PFSK-1 (cell line): ENCODE measurements at regions not wholly inside any gene's neighbourhood (a gene's known extent, or its start where the extent isn't known, plus 50 kb on each side); places are given as distances from the start of the nearest gene placed in this dataset.

Experiments
- FOXP2 ChIP-seq: optimal IDR thresholded peaks from 2 replicates; pipeline ENCODE3; 2011; ENCODE audit warnings: borderline replicate concordance, control low read depth, inconsistent platforms; ENCODE audit not compliant: insufficient read depth; ENCODE audit errors: extremely low read length, extremely low read depth
- POLR2AphosphoS5 ChIP-seq: IDR thresholded peaks from 2 replicates; pipeline ENCODE4 v1.6.1; 2012; ENCODE audit warnings: low read depth, mild to moderate bottlenecking, control low read depth, low read length, moderate library complexity
- REST ChIP-seq, 2 experiments: IDR thresholded peaks; 2 replicates each; pipeline versions ENCODE4 v1.6.1 to v1.8.0; 2011 to 2012; ENCODE audit warnings: low read depth in 2 of 2, low read length in 2 of 2, control low read depth in 1 of 2, inconsistent platforms in 1 of 2, mild to moderate bottlenecking in 1 of 2, moderate library complexity in 1 of 2; ENCODE audit not compliant: insufficient read depth in 1 of 2
- SIN3A ChIP-seq: IDR thresholded peaks from 2 replicates; pipeline ENCODE4 v1.6.1; 2012; ENCODE audit warnings: mild to moderate bottlenecking, low read length, moderate library complexity, borderline replicate concordance; ENCODE audit not compliant: insufficient read depth
- TAF1 ChIP-seq: IDR thresholded peaks from 2 replicates; pipeline ENCODE4 v1.6.1; 2012; ENCODE audit warnings: low read length, control low read depth, borderline replicate concordance; ENCODE audit not compliant: insufficient read depth

GRCh38 chr15:66921319-66921915 is 144.0 kb upstream of the SMAD3 start:
- TF ChIP-seq FOXP2 = no peak
- no peak for TF ChIP-seq SIN3A
- no peak for TF ChIP-seq REST (IDR thresholded peaks at IDR 0.05; ENCODE audit: insufficient read depth in 1 of 2, low read depth in 2 of 2, low read length in 2 of 2)
- no peak for TF ChIP-seq POLR2AphosphoS5
- no peak for TF ChIP-seq TAF1

GRCh38 chr15:66922608-66923007 is 142.8 kb upstream of the SMAD3 start:
- no peak for TF ChIP-seq POLR2AphosphoS5
- TF ChIP-seq FOXP2 = no peak
- no peak for TF ChIP-seq REST (IDR thresholded peaks at IDR 0.05; ENCODE audit: insufficient read depth in 1 of 2, low read depth in 2 of 2, low read length in 2 of 2)
- no peak for TF ChIP-seq SIN3A
- TF ChIP-seq TAF1 = no peak

- no peak for TF ChIP-seq FOXP2
- no peak for TF ChIP-seq REST (IDR thresholded peaks at IDR 0.05; ENCODE audit: insufficient read depth in 1 of 2, low read depth in 2 of 2, low read length in 2 of 2)
- no peak for TF ChIP-seq TAF1
- TF ChIP-seq POLR2AphosphoS5 = no peak
- no peak for TF ChIP-seq SIN3A
Observed at GRCh38 chr15:66923438-66923881, 141.9 kb upstream of the SMAD3 start.

- TF ChIP-seq SIN3A (no peak), REST (IDR thresholded peaks at IDR 0.05; ENCODE audit: insufficient read depth in 1 of 2, low read depth in 2 of 2, low read length in 2 of 2) (no peak), FOXP2 (no peak), TAF1 (no peak), POLR2AphosphoS5 (no peak)
Observed at GRCh38 chr15:66924889-66925288, 140.5 kb upstream of the SMAD3 start.

- no peak for TF ChIP-seq SIN3A
- TF ChIP-seq FOXP2 = no peak
- no peak for TF ChIP-seq POLR2AphosphoS5
- TF ChIP-seq TAF1 = no peak
- no peak for TF ChIP-seq REST (IDR thresholded peaks at IDR 0.05; ENCODE audit: insufficient read depth in 1 of 2, low read depth in 2 of 2, low read length in 2 of 2)
Observed at GRCh38 chr15:66925721-66926120, 139.7 kb upstream of the SMAD3 start.
